IMR-90 (cell line): ENCODE measurements at regions not wholly inside any gene's neighbourhood (a gene's known extent, or its start where the extent isn't known, plus 50 kb on each side); places are given as distances from the start of the nearest gene placed in this dataset.

ENCODE experiments used
- ATAC-seq: fragments of 200-7000 bp; cut with Tn5 transposase; 2 replicates; pipeline ENCODE4 v1.9.1; 2020; ENCODE audit warnings: low read depth, mild to moderate bottlenecking, moderate library complexity
- BruUV-seq: library from RNA; stranded (reverse); fragments of 400-500 nt; replicated peaks from 2 replicates; lab custom pipeline; 2021; lab: Mats Ljungman, UMichigan
- CTCF ChIA-PET: fragments of 300-600 bp; formaldehyde crosslinking; extraction: SDS; loops from one replicate; lab custom pipeline; 2021; ENCODE audit warnings: antibody characterized with exemption; lab: Yijun Ruan, JAX
- POLR2A ChIA-PET: fragments of 300-600 bp; sonication (Branson Sonifier 250); formaldehyde crosslinking; loops from one replicate; lab custom pipeline; 2022; ENCODE audit warnings: antibody characterized with exemption; ENCODE audit not compliant: unreplicated experiment; lab: Charles Lee
- DNase-seq: peaks from one replicate; pipeline ENCODE4 v3.0.0; 2013
- H2AFZ ChIP-seq: replicated peaks from 2 replicates; pipeline ENCODE3; 2013; ENCODE audit warnings: low read length, mild to moderate bottlenecking; ENCODE audit not compliant: poor library complexity
- H2AK5ac ChIP-seq: 2 replicates; pipeline ENCODE4 v1.6.1; 2013; ENCODE audit warnings: low read depth, low read length, inconsistent platforms
- H2AK9ac ChIP-seq: replicated peaks from 2 replicates; pipeline ENCODE3; 2013; ENCODE audit warnings: mild to moderate bottlenecking, low read depth, low read length, moderate library complexity; ENCODE audit not compliant: poor library complexity
- H2BK120ac ChIP-seq: 2 replicates; pipeline ENCODE4 v1.6.1; 2013; ENCODE audit warnings: low read depth, low read length, inconsistent platforms
- H2BK15ac ChIP-seq: 3 replicates; pipeline ENCODE4 v1.6.1; 2013; ENCODE audit warnings: low read depth, low read length, inconsistent platforms
- H2BK20ac ChIP-seq: 2 replicates; pipeline ENCODE4 v1.6.1; 2013; ENCODE audit warnings: low read depth, mild to moderate bottlenecking, inconsistent platforms, low read length, moderate library complexity
- H2BK5ac ChIP-seq: 2 replicates; pipeline ENCODE4 v1.6.1; 2013; ENCODE audit warnings: mild to moderate bottlenecking, low read depth, low read length, inconsistent platforms; ENCODE audit not compliant: poor library complexity, severe bottlenecking
- H3K14ac ChIP-seq: replicated peaks from 2 replicates; pipeline ENCODE4 v1.6.1; 2013; ENCODE audit warnings: low read depth, low read length, inconsistent platforms
- H3K18ac ChIP-seq: 2 replicates; pipeline ENCODE4 v1.6.1; 2013; ENCODE audit warnings: low read depth, low read length, control low read depth
- H3K23ac ChIP-seq: 2 replicates; pipeline ENCODE4 v1.6.1; 2013; ENCODE audit warnings: low read depth, low read length, inconsistent platforms
- H3K27ac ChIP-seq: 2 replicates; pipeline ENCODE4 v1.5.1; 2013; ENCODE audit warnings: mild to moderate bottlenecking, control low read depth, low read length; ENCODE audit not compliant: insufficient read depth
- H3K27me3 ChIP-seq: 2 replicates; pipeline ENCODE4 v1.6.1; 2013; ENCODE audit warnings: low read length; ENCODE audit not compliant: control insufficient read depth, insufficient read depth
- H3K36me3 ChIP-seq: 2 replicates; pipeline ENCODE4 v1.6.1; 2013; ENCODE audit warnings: low read length, mixed read lengths; ENCODE audit not compliant: control insufficient read depth, insufficient read depth
- H3K4ac ChIP-seq: 2 replicates; pipeline ENCODE4 v1.6.1; 2013; ENCODE audit warnings: low read depth, low read length, inconsistent platforms
- H3K4me1 ChIP-seq: 2 replicates; pipeline ENCODE4 v1.6.1; 2013; ENCODE audit warnings: low read length, mixed read lengths; ENCODE audit not compliant: control insufficient read depth, insufficient read depth
- H3K4me2 ChIP-seq: 2 replicates; pipeline ENCODE4 v1.6.1; 2013; ENCODE audit warnings: low read depth, mild to moderate bottlenecking, control low read depth, low read length, moderate library complexity
- H3K4me3 ChIP-seq: 2 replicates; pipeline ENCODE4 v1.5.1; 2013; ENCODE audit warnings: low read depth, mild to moderate bottlenecking, control low read depth, low read length, moderate library complexity; ENCODE audit not compliant: insufficient read depth
- H3K56ac ChIP-seq: 2 replicates; pipeline ENCODE4 v1.6.1; 2013; ENCODE audit warnings: low read length, inconsistent platforms; ENCODE audit not compliant: insufficient read depth; ENCODE audit errors: extremely low read depth
- H3K79me1 ChIP-seq, 2 experiments: 2 replicates each; pipeline ENCODE4 v1.6.1; 2013; ENCODE audit warnings: low read length in 2 of 2, inconsistent platforms in 1 of 2, low read depth in 1 of 2
- H3K9ac ChIP-seq: 2 replicates; pipeline ENCODE4 v1.6.1; 2013; ENCODE audit warnings: low read depth, low read length, control low read depth
- H3K9me1 ChIP-seq: 2 replicates; pipeline ENCODE4 v1.6.1; 2013; ENCODE audit warnings: low read length, inconsistent platforms; ENCODE audit not compliant: insufficient read depth
- H3K9me3 ChIP-seq: 2 replicates; pipeline ENCODE4 v1.6.1; 2013; ENCODE audit warnings: low read length; ENCODE audit not compliant: control insufficient read depth, insufficient read depth
- H4K20me1 ChIP-seq: 2 replicates; pipeline ENCODE4 v1.6.1; 2013; ENCODE audit warnings: low read length, inconsistent platforms; ENCODE audit not compliant: insufficient read depth
- H4K5ac ChIP-seq: 2 replicates; pipeline ENCODE4 v1.6.1; 2013; ENCODE audit warnings: mild to moderate bottlenecking, low read depth, low read length, control low read depth
- H4K8ac ChIP-seq, 2 experiments: 2 replicates each; pipeline ENCODE4 v1.6.1; 2013; ENCODE audit warnings: low read depth in 2 of 2, low read length in 2 of 2, control low read depth in 1 of 2, inconsistent platforms in 1 of 2
- H4K91ac ChIP-seq: 2 replicates; pipeline ENCODE4 v1.6.1; 2013; ENCODE audit warnings: low read depth, low read length, inconsistent platforms; ENCODE audit not compliant: insufficient read depth
- BHLHE40 ChIP-seq: fragments of 150-350 bp; IDR thresholded peaks from 2 replicates; pipeline ENCODE4 v1.6.1; 2016; ENCODE audit warnings: mild to moderate bottlenecking, low read depth, low read length
- CEBPB ChIP-seq: IDR thresholded peaks from 2 replicates; pipeline ENCODE4 v1.6.1; 2012; ENCODE audit warnings: low read depth, low read length, improper control_type of control experiment
- CHD1 ChIP-seq: IDR thresholded peaks from 2 replicates; pipeline ENCODE4 v1.6.1; 2012; ENCODE audit warnings: low read depth, low read length, improper control_type of control experiment
- CTCF ChIP-seq: conservative IDR thresholded peaks from 2 replicates; pipeline ENCODE4 v1.5.1; 2012; ENCODE audit warnings: mild to moderate bottlenecking, low read depth, low read length, improper control_type of control experiment
- ELK1 ChIP-seq: fragments of 150-350 bp; IDR thresholded peaks from 2 replicates; pipeline ENCODE4 v1.6.1; 2016; ENCODE audit warnings: low read depth, mild to moderate bottlenecking, low read length, moderate library complexity, borderline replicate concordance
- FOS ChIP-seq: fragments of 150-350 bp; IDR thresholded peaks from 2 replicates; pipeline ENCODE4 v1.6.1; 2016; ENCODE audit warnings: low read depth, low read length
- MAFK ChIP-seq: IDR thresholded peaks from 2 replicates; pipeline ENCODE4 v1.6.1; 2012; ENCODE audit warnings: low read depth, low read length, improper control_type of control experiment
- MAZ ChIP-seq: IDR thresholded peaks from 2 replicates; pipeline ENCODE4 v1.6.1; 2012; ENCODE audit warnings: low read depth, mild to moderate bottlenecking, low read length, improper control_type of control experiment, moderate library complexity, borderline replicate concordance
- MXI1 ChIP-seq: IDR thresholded peaks from 2 replicates; pipeline ENCODE4 v1.6.1; 2012; ENCODE audit warnings: low read depth, mild to moderate bottlenecking, low read length, moderate library complexity, borderline replicate concordance
- NFE2L2 ChIP-seq: fragments of 150-350 bp; IDR thresholded peaks from 2 replicates; pipeline ENCODE4 v1.6.1; 2016; ENCODE audit warnings: low read depth, mild to moderate bottlenecking, low read length
- POLR2A ChIP-seq: IDR thresholded peaks from 2 replicates; pipeline ENCODE4 v1.6.1; 2012; ENCODE audit warnings: mild to moderate bottlenecking, low read depth, low read length
- RAD21 ChIP-seq: IDR thresholded peaks from 2 replicates; pipeline ENCODE4 v1.6.1; 2012; ENCODE audit warnings: low read length, improper control_type of control experiment
- RFX5 ChIP-seq: IDR thresholded peaks from 2 replicates; pipeline ENCODE4 v1.8.0; 2012; ENCODE audit warnings: low read depth, mild to moderate bottlenecking, low read length, moderate library complexity
- SMC3 ChIP-seq: fragments of 150-350 bp; IDR thresholded peaks from 2 replicates; pipeline ENCODE4 v1.6.1; 2016; ENCODE audit warnings: low read depth, mild to moderate bottlenecking, antibody characterized with exemption, low read length, moderate library complexity
- USF2 ChIP-seq: fragments of 150-350 bp; IDR thresholded peaks from 2 replicates; pipeline ENCODE4 v1.6.1; 2017; ENCODE audit warnings: mild to moderate bottlenecking, antibody characterized with exemption, low read length, low read depth
- WGBS, 2 experiments: methylation state at CpG; one replicate each; pipeline versions ENCODE4 v1.1.5 to v1.1.7; 2013; ENCODE audit warnings: missing lambda C conversion rate in 2 of 2; ENCODE audit not compliant: insufficient read length in 1 of 2; ENCODE audit errors: extremely low coverage in 2 of 2; 5-methylcytosine and 5-hydroxymethylcytosine counted together
- dilution Hi-C: fragments of 300-500 bp; cut with HindIII; formaldehyde crosslinking; loops from one replicate; pipeline ENCODE4 v1.14.3; 2018; ENCODE audit warnings: low sequenced_read_pairs; ENCODE audit not compliant: unreplicated experiment
- in situ Hi-C: fragments of 300-500 bp; cut with MboI; formaldehyde crosslinking; loops from 3 replicates; pipeline ENCODE4 v1.14.3; 2019; ENCODE audit warnings: low sequenced_read_pairs, inconsistent platforms, mixed read lengths
- intact Hi-C: fragments of 100-400 bp; cut with micrococcal nuclease; formaldehyde crosslinking; loops from 2 replicates; pipeline ENCODE4 v1.10.0; 2022

- H3K4me2 ChIP-seq: no peak overlapping the region
- DNase-seq: peak; percentile 57
- no peak overlapping the region for H3K9ac ChIP-seq
- no peaks in the 10 kb centered on the region for H3K9me3 ChIP-seq
- no peak overlapping the region for H2AK5ac ChIP-seq
- no CpG with 5 or more reads among the region's 1 CpG for WGBS, 2 experiments
- H3K18ac ChIP-seq: no peak overlapping the region
- H4K5ac ChIP-seq: no peak overlapping the region
- H3K27ac ChIP-seq: no peak overlapping the region
- peak overlapping the region; percentile 56; the same call in 1 of the 2 replicates for H2BK20ac ChIP-seq
- H2AK9ac ChIP-seq: no peak overlapping the region
- no peak overlapping the region for H3K4me3 ChIP-seq
- TF ChIP-seq POLR2A (no peak), SMC3 (no peak), CTCF (no peak), NFE2L2 (no peak), CEBPB (no peak), ELK1 (no peak), MAFK (no peak), BHLHE40 (no peak), MAZ (no peak), RFX5 (no peak), CHD1 (no peak), FOS (no peak), USF2 (no peak), MXI1 (no peak), RAD21 (no peak)
- no peak overlapping the region for H3K56ac ChIP-seq
- no peak overlapping the region for H2BK15ac ChIP-seq
- H3K23ac ChIP-seq: no peak overlapping the region
- H3K79me1 ChIP-seq: no peaks in the 10 kb centered on the region
- H3K4me1 ChIP-seq: no peaks in the 10 kb centered on the region
- peak overlapping the region; percentile 37; the same call in 1 of the 2 replicates for H2BK120ac ChIP-seq
- H4K20me1 ChIP-seq: no peaks in the 10 kb centered on the region
- no TSS peak for BruUV-seq
- H2AFZ ChIP-seq: no peak overlapping the region
- H4K91ac ChIP-seq: no peak overlapping the region
- no peaks in the 10 kb centered on the region for H3K9me1 ChIP-seq
- ChIA-PET POLR2A (no interaction called here), CTCF (no interaction called here)
- H2BK5ac ChIP-seq: no peak overlapping the region
- no peak for ATAC-seq
- in situ Hi-C loops (no loop called here), dilution Hi-C loops (no loop called here), intact Hi-C loops (no loop called here)
- no peaks in the 10 kb centered on the region for H3K27me3 ChIP-seq
- H3K4ac ChIP-seq: no peak overlapping the region
- 0 out of 2 replicates have a peak overlapping the region, but pooled peaks have one; percentile 34 for H3K14ac ChIP-seq
- H3K36me3 ChIP-seq: no peaks in the 10 kb centered on the region
- peak overlapping the region in 1 of 2 experiments; percentile 27; a peak in 1 of 4 replicates for H4K8ac ChIP-seq
Measured at GRCh38 chr18:28905509-28905908, 728.6 kb upstream of the CDH2 start.
